Mesodermal cell (in vitro differentiated cells): ENCODE measurements at regions not wholly inside any gene's neighbourhood (a gene's known extent, or its start where the extent isn't known, plus 50 kb on each side); places are given as distances from the start of the nearest gene placed in this dataset.

Experiments used
- H3K27ac ChIP-seq: 2 replicates; pipeline ENCODE4 v1.7.0; 2013; ENCODE audit warnings: mild to moderate bottlenecking, low read depth, low read length, moderate library complexity; ENCODE audit not compliant: severe bottlenecking
- H3K36me3 ChIP-seq: 2 replicates; pipeline ENCODE4 v1.7.1; 2013; ENCODE audit warnings: mild to moderate bottlenecking, low read length, moderate library complexity; ENCODE audit not compliant: control insufficient read depth, insufficient read depth
- H3K4me1 ChIP-seq: one replicate; pipeline ENCODE4 v1.7.1; 2013; ENCODE audit warnings: mild to moderate bottlenecking, low read length; ENCODE audit not compliant: insufficient read depth, control insufficient read depth, poor library complexity, severe bottlenecking
- H3K4me3 ChIP-seq: 2 replicates; pipeline ENCODE4 v1.7.0; 2013; ENCODE audit warnings: low read length, control low read depth, mild to moderate bottlenecking; ENCODE audit not compliant: insufficient read depth, poor library complexity, severe bottlenecking; ENCODE audit errors: extremely low read depth
- H3K9me3 ChIP-seq: 2 replicates; pipeline ENCODE4 v1.7.1; 2013; ENCODE audit warnings: mild to moderate bottlenecking, low read length, moderate library complexity; ENCODE audit not compliant: control insufficient read depth
- WGBS, 2 experiments: methylation state at CpG; one replicate each; pipeline ENCODE4 v1.1.5; 2013; ENCODE audit warnings: missing lambda C conversion rate in 2 of 2; ENCODE audit not compliant: insufficient coverage in 2 of 2; 5-methylcytosine and 5-hydroxymethylcytosine counted together

- no peaks in the 10 kb centered on the region for H3K9me3 ChIP-seq
- no peaks in the 10 kb centered on the region for H3K4me1 ChIP-seq
- no peak overlapping the region for H3K27ac ChIP-seq
- 83 to 100% methylated on average over 1 to 3 of the region's 3 CpGs for WGBS, 2 experiments
- H3K36me3 ChIP-seq, result no peaks in the 10 kb centered on the region
- no peak overlapping the region for H3K4me3 ChIP-seq
These were observed 1112.5 kb downstream of the TSN start for GRCh38 chr2:122867941-122868340.

DNA sequence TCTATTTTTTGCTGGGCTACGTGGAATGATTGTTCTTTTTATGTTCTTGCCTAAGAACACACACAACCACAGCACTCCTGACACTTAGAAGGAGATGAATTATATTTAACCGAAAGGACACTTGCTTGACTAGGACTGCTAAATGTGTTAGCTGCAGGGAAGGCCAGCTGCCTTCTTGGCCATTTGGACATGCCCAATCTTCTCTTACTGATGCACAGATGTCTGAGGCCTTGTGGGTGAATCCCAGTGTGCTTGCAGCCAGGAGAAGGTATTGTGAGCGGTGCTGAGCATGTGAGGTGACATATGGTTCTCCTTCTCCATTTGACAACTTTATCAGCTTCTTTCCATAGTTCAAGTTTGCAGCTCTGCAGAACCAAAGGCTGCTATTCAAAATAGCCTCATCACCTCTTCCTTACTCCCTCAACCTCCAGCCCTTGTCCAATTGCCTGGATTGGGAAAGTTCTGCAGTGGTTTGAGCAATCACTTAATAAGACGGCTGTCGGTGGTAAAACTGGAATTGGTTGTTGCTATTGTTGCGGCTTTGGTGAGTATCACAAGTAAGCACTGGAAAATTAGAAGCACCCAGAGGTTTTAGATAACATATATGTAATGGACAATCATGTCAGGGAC, 1113.3 kb downstream of the TSN start:
- Histone ChIP-seq H3K36me3 (no peaks in the 10 kb centered on the region), H3K27ac (no peak overlapping the region), H3K4me1 (no peaks in the 10 kb centered on the region), H3K9me3 (no peaks in the 10 kb centered on the region), H3K4me3 (no peak overlapping the region)
- WGBS, 2 experiments, result 92 to 100% methylated on average over 1 to 2 of the region's 6 CpGs

- H3K9me3 ChIP-seq, result no peaks in the 10 kb centered on the region
- no peak overlapping the region for H3K4me3 ChIP-seq
- no peak overlapping the region for H3K27ac ChIP-seq
- no peaks in the 10 kb centered on the region for H3K36me3 ChIP-seq
- no peaks in the 10 kb centered on the region for H3K4me1 ChIP-seq
- 100% methylated on average over 1 of the region's 2 CpGs; no CpG with 5 or more reads in 1 of the 2 experiments for WGBS, 2 experiments
These were observed 1118.5 kb downstream of the TSN start for GRCh38 chr2:122873951-122874350.

DNA sequence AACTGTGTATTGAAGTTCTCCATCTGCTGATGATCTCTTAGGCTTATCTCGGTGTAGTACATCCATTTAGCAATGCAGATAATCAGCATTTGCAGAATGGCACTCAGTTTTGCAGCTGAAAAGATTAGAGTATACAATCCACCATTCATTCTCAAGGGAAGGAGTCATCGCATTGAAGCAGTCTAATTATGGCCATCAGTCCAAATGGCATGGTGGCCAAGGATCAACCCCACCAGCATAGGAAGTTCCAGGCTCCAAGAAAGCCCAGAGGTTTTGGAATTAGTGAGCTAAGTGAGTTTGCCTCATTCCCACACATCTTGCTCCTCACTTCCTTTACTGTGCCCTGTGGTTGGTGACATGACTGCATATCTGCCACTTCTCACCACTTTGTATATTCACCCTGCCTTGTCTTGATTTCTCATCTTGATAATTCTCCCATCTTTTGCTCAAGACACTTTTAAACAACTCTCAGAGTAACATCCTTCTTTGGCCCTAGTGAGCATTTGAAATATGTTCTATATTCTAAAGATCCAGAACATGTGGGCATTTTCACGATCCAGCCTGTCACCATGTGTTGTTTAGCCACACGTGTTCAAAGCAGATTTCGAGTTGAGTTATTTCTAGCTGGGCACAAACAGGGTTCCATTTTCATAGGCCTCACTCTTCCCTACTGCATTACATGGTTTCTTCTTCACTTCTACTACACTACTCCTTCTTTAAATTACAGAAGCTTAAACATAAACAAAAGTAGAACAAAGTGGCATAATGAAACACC, 1119.8 kb downstream of the TSN start:
- H3K4me3 ChIP-seq, result no peak overlapping the region
- no peak overlapping the region for H3K27ac ChIP-seq
- H3K4me1 ChIP-seq, result no peaks in the 10 kb centered on the region
- H3K9me3 ChIP-seq, result no peaks in the 10 kb centered on the region
- H3K36me3 ChIP-seq, result no peaks in the 10 kb centered on the region
- WGBS, 2 experiments, result 81 to 94% methylated on average over 3 to 5 of the region's 5 CpGs

- no peaks in the 10 kb centered on the region for H3K9me3 ChIP-seq
- no peak overlapping the region for H3K4me3 ChIP-seq
- no peaks in the 10 kb centered on the region for H3K4me1 ChIP-seq
- no peak overlapping the region for H3K27ac ChIP-seq
- H3K36me3 ChIP-seq, result no peaks in the 10 kb centered on the region
- WGBS, 2 experiments, result 100% methylated on average over 2 of the region's 5 CpGs; no CpG with 5 or more reads in 1 of the 2 experiments
These were observed 1128.4 kb downstream of the TSN start for GRCh38 chr2:122883849-122884248.

DNA sequence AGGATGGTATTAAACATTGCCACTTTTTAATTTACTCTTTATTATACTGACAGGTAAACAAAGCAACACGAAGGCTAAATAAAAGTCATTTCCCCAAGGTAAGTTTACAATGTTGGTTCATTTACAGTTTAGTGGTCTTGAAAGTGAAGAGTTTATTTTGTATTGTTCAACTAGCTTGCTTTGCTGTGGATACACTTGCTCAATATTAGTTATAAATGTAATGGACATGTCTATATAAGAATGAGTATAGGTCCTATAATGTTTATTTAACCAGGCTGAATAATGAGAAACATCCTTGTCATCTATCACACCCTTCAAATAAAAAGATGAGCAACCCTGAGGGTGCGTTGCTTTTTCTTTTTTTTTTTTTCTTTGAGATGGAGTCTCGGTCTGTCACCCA, 1129.4 kb downstream of the TSN start:
- WGBS, 2 experiments, result 83 to 100% methylated on average over 1 of the region's 3 CpGs
- no peak overlapping the region for H3K27ac ChIP-seq
- H3K9me3 ChIP-seq, result no peaks in the 10 kb centered on the region
- H3K36me3 ChIP-seq, result no peaks in the 10 kb centered on the region
- H3K4me3 ChIP-seq, result no peak overlapping the region
- H3K4me1 ChIP-seq, result no peaks in the 10 kb centered on the region

DNA sequence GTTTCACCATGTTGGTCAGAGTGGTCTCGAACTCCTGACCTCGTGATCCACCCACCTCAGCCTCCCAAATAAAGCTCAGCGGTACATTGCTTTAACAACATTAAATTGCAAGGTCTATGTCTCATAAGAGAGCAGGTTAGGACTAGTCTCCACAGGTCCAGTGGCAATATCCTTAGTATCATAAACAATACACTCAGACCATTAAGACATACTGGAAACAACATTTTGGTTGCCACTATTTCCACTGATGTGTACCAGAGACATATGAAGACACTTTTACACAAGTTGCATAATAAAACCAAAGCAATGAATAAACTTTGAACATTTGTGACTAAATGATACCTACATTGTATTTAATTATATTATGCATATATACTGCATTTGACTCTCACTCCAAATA, 1130.0 kb downstream of the TSN start:
- Histone ChIP-seq H3K27ac (no peak overlapping the region), H3K4me3 (no peak overlapping the region), H3K9me3 (no peaks in the 10 kb centered on the region), H3K36me3 (no peaks in the 10 kb centered on the region), H3K4me1 (no peaks in the 10 kb centered on the region)
- 83 to 92% methylated on average over 1 to 3 of the region's 3 CpGs for WGBS, 2 experiments

DNA sequence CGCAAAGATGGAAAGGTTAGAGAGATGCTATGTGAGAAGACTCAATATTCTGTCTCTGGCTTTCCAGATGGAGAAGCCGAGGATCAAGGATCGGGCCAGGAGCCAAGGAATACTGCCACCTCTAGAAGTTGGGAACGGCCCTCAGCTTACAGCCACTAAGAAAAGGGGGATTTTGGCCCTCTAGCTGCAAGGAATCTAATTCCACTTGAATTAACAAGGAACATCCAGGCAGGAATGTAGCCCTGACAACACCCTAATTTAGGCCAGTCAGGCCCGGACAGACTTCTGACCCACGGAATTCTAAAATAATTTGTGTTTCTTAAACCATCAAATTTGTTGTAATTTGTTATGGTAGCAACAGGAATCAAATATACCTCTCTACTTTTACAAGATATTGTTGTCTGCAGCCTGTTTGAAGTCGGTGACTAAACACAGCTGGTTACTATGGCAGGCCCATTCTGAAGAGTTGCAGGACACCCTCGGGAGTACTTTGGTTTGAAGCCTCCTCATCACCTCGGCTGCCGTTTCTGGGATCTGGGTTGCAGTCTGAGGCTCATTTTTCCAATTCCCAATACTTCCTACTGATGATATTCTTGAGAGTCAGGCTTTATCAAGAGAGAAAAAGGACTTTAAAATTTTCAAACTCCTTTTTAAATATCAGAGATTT, 1131.2 kb downstream of the TSN start:
- H3K4me1 ChIP-seq, result no peaks in the 10 kb centered on the region
- H3K4me3 ChIP-seq, result no peak overlapping the region
- WGBS, 2 experiments, result 85 to 89% methylated on average over 4 to 7 of the region's 10 CpGs

DNA sequence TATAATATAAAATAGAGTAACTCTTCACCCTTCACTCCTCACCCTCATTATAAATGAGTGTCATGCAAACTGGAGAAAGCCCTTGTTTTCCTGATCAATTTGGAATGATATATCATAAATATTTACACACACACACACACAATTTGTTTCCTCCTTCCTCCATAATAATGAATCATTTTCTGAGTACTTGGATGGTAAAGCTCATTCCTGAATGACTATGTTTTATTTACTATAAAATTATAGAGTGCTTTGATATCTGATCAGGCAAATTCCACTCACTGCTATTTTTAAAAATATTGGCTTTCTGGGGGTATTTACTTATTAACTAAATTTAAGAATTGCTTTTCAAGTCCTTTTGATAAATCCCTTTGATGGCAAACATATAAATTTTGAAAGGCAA, 1125.5 kb upstream of the CNTNAP5 start:
- H3K36me3 ChIP-seq, result no peaks in the 10 kb centered on the region
- no peaks in the 10 kb centered on the region for H3K9me3 ChIP-seq

More for the DNA sequence above, 1131.2 kb downstream of the TSN start:
- Histone ChIP-seq H3K36me3 (no peaks in the 10 kb centered on the region), H3K27ac (no peak overlapping the region), H3K9me3 (no peaks in the 10 kb centered on the region)

GRCh38 chr2:122905431-122905830, 1119.7 kb upstream of the CNTNAP5 start:
- H3K27ac ChIP-seq, result no peak overlapping the region
- no peaks in the 10 kb centered on the region for H3K9me3 ChIP-seq
- H3K36me3 ChIP-seq, result no peaks in the 10 kb centered on the region
- H3K4me3 ChIP-seq, result no peak overlapping the region
- WGBS, 2 experiments, result 80 to 94% methylated on average over 2 of the region's 4 CpGs
- no peaks in the 10 kb centered on the region for H3K4me1 ChIP-seq

More for the DNA sequence above, 1125.5 kb upstream of the CNTNAP5 start:
- H3K4me3 ChIP-seq, result no peak overlapping the region
- H3K27ac ChIP-seq, result no peak overlapping the region
- no peaks in the 10 kb centered on the region for H3K4me1 ChIP-seq

DNA sequence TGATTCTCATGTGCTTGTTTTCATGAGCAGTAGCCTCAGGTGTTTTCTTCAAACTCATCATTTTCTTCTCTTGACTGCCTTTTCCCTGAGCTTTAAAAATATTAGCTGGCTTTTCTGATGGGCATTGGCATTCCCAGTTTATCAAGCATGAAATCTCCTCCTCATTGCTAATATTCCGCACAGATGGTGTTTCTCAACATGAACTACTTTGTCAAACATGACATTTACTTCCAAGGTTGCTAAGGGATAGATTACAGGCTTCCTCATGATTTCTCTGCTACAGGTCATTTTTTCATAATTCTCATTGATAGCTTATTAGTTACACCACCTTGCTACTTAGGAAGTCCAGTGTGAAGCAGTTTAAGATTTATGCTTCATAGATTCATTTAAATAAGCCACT, 1116.9 kb upstream of the CNTNAP5 start:
- Histone ChIP-seq H3K4me3 (no peak overlapping the region), H3K36me3 (no peaks in the 10 kb centered on the region), H3K27ac (no peak overlapping the region), H3K9me3 (no peaks in the 10 kb centered on the region), H3K4me1 (no peaks in the 10 kb centered on the region)
- 90% methylated on average over 1 of the region's 1 CpG for WGBS, 2 experiments
